WTC11 (cell line): ENCODE measurements at regions not wholly inside any gene's neighbourhood (a gene's known extent, or its start where the extent isn't known, plus 50 kb on each side); places are given as distances from the start of the nearest gene placed in this dataset.

Source experiments
- ATAC-seq: fragments of 200-7000 bp; cut with Tn5 transposase; 2 replicates; pipeline ENCODE4 v1.10.0; 2021; ENCODE audit warnings: mild to moderate bottlenecking, moderate library complexity
- CTCF ChIA-PET: fragments of 300-600 bp; sonication (Branson Sonifier 250); formaldehyde crosslinking; loops from one replicate; lab custom pipeline; 2021; ENCODE audit warnings: antibody characterized with exemption; lab: Charles Lee
- POLR2A ChIA-PET: fragments of 350-600 bp; sonication (Branson Sonifier 250); formaldehyde crosslinking; loops from one replicate; lab custom pipeline; 2021; ENCODE audit warnings: antibody characterized with exemption; lab: Charles Lee
- DNase-seq: peaks from one replicate; pipeline ENCODE4 v3.0.0; 2021; ENCODE audit warnings: low spot score
- H3K27ac Mint-ChIP-seq: 2 replicates; pipeline ENCODE4 v1.8.0; 2021; ENCODE audit warnings: mixed read lengths
- H3K27me3 Mint-ChIP-seq: 2 replicates; pipeline ENCODE4 v1.8.0; 2021; ENCODE audit warnings: low read depth, mild to moderate bottlenecking, moderate library complexity, mixed read lengths
- H3K36me3 Mint-ChIP-seq: 2 replicates; pipeline ENCODE4 v1.8.0; 2021; ENCODE audit warnings: mixed read lengths
- H3K4me1 Mint-ChIP-seq: 2 replicates; pipeline ENCODE4 v1.8.0; 2022; ENCODE audit warnings: mixed read lengths
- H3K4me3 Mint-ChIP-seq: 2 replicates; pipeline ENCODE4 v1.8.0; 2021; ENCODE audit warnings: mild to moderate bottlenecking, moderate library complexity, mixed read lengths
- H3K9me3 Mint-ChIP-seq: 2 replicates; pipeline ENCODE4 v1.8.0; 2021; ENCODE audit warnings: mixed read lengths
- ATF1 ChIP-seq: sonication (generic); formaldehyde crosslinking; IDR thresholded peaks from 2 replicates; pipeline ENCODE4 v1.8.1; 2023; ENCODE audit warnings: mild to moderate bottlenecking, moderate library complexity, missing genetic modification reagents
- CBFB ChIP-seq: sonication (generic); formaldehyde crosslinking; IDR thresholded peaks from 2 replicates; pipeline ENCODE4 v1.8.1; 2022; ENCODE audit warnings: mild to moderate bottlenecking, low read depth, missing genetic modification reagents
- CREM ChIP-seq: sonication (generic); formaldehyde crosslinking; IDR thresholded peaks from 2 replicates; pipeline ENCODE4 v1.8.1; 2022; ENCODE audit warnings: mild to moderate bottlenecking, missing genetic modification reagents, moderate library complexity
- MXD4 ChIP-seq: fragments of 250-450 bp; sonication (Bioruptor Pico); IDR thresholded peaks from 2 replicates; pipeline ENCODE4 v1.8.0; 2021; ENCODE audit warnings: mild to moderate bottlenecking, moderate library complexity, borderline replicate concordance
- ZNF219 ChIP-seq: sonication (generic); formaldehyde crosslinking; IDR thresholded peaks from 2 replicates; pipeline ENCODE4 v1.8.0; 2023; ENCODE audit warnings: missing genetic modification reagents, mild to moderate bottlenecking, borderline replicate concordance
- ZNF317 ChIP-seq: sonication (generic); formaldehyde crosslinking; IDR thresholded peaks from 2 replicates; pipeline ENCODE4 v1.8.1; 2023; ENCODE audit warnings: low read depth, mild to moderate bottlenecking, moderate library complexity, missing genetic modification reagents, borderline replicate concordance
- TF ChIP-seq, protein P1 (sequence below): sonication (generic); formaldehyde crosslinking; IDR thresholded peaks from 2 replicates; pipeline ENCODE4 v1.8.1; 2023; ENCODE audit warnings: mild to moderate bottlenecking, missing genetic modification reagents
- TF ChIP-seq, protein P2 (sequence below): fragments of 250-450 bp; sonication (Bioruptor Pico); IDR thresholded peaks from 2 replicates; pipeline ENCODE4 v1.9.0; 2021; ENCODE audit warnings: moderate library complexity, mild to moderate bottlenecking, inconsistent platforms, borderline replicate concordance
- TF ChIP-seq, protein P3 (sequence below): sonication (generic); formaldehyde crosslinking; IDR thresholded peaks from 2 replicates; pipeline ENCODE4 v1.8.0; 2022; ENCODE audit warnings: mild to moderate bottlenecking, missing genetic modification reagents
- TF ChIP-seq, protein P4 (sequence below): sonication (generic); formaldehyde crosslinking; IDR thresholded peaks from 2 replicates; pipeline ENCODE4 v1.8.1; 2023; ENCODE audit warnings: mild to moderate bottlenecking, missing genetic modification reagents
- TF ChIP-seq, protein P5 (sequence below): sonication (generic); formaldehyde crosslinking; IDR thresholded peaks from 2 replicates; pipeline ENCODE4 v1.8.0; 2023; ENCODE audit warnings: missing genetic modification reagents
- TF ChIP-seq, protein P6 (sequence below): sonication (generic); formaldehyde crosslinking; IDR thresholded peaks from 2 replicates; pipeline ENCODE4 v1.8.1; 2022; ENCODE audit warnings: low read depth, mild to moderate bottlenecking, moderate library complexity, missing genetic modification reagents, borderline replicate concordance
- TF ChIP-seq, protein P7 (sequence below): fragments of 250-450 bp; sonication (Bioruptor Pico); IDR thresholded peaks from 2 replicates; pipeline ENCODE4 v1.9.0; 2021; ENCODE audit warnings: mild to moderate bottlenecking, borderline replicate concordance
- TF ChIP-seq, protein P8 (sequence below): sonication (generic); formaldehyde crosslinking; IDR thresholded peaks from 2 replicates; pipeline ENCODE4 v1.8.1; 2022; ENCODE audit warnings: mild to moderate bottlenecking, missing genetic modification reagents, moderate library complexity, borderline replicate concordance
- TF ChIP-seq, protein P9 (sequence below): sonication (generic); formaldehyde crosslinking; IDR thresholded peaks from 2 replicates; pipeline ENCODE4 v1.8.0; 2023; ENCODE audit warnings: mild to moderate bottlenecking, missing genetic modification reagents
- TF ChIP-seq, protein P10 (sequence below): sonication (generic); formaldehyde crosslinking; IDR thresholded peaks from 2 replicates; pipeline ENCODE4 v1.8.1; 2023; ENCODE audit warnings: mild to moderate bottlenecking, moderate library complexity, missing genetic modification reagents
- TF ChIP-seq, protein P11 (sequence below): sonication (generic); formaldehyde crosslinking; IDR thresholded peaks from 2 replicates; pipeline ENCODE4 v1.8.0; 2022; ENCODE audit warnings: mild to moderate bottlenecking, missing genetic modification reagents

DNA sequence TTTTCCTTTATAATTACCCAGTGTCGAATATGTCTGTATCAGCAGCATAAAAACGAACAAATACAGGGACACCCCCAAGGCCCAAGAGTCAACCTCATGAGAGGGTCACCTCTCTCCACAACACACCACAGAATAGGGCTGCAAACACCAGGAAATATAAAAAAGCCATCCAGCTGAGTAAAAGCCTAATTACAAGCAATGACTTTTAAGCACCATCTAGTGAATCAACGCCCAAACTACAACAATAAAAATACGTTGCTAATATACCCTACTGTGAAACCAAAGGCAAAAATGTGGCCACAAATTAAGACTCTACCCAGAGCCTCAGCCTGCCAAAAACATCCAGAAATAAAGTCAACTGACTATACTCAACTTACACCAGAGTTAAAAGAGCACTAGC, 817.9 kb upstream of the NEGR1 start:
- Mint-ChIP-seq H3K27me3 (no peaks in the 10 kb centered on the region), H3K4me3 (no peak overlapping the region), H3K27ac (no peak overlapping the region), H3K36me3 (peaks cover 10% of the 10 kb centered on the region), H3K4me1 (peaks cover 32% of the 10 kb centered on the region), H3K9me3 (peaks cover 21% of the 10 kb centered on the region)
- peak; percentile 65 for ATAC-seq
- ChIA-PET POLR2A (no interaction called here), CTCF (interaction anchor here (1.4 to 1.8 kb wide), 2 partner anchors 254 to 375 kb away, joined by 4 to 9 read pairs; no protein-coding TSS in a partner anchor)
- no peak for DNase-seq
- TF ChIP-seq, protein P1, sequence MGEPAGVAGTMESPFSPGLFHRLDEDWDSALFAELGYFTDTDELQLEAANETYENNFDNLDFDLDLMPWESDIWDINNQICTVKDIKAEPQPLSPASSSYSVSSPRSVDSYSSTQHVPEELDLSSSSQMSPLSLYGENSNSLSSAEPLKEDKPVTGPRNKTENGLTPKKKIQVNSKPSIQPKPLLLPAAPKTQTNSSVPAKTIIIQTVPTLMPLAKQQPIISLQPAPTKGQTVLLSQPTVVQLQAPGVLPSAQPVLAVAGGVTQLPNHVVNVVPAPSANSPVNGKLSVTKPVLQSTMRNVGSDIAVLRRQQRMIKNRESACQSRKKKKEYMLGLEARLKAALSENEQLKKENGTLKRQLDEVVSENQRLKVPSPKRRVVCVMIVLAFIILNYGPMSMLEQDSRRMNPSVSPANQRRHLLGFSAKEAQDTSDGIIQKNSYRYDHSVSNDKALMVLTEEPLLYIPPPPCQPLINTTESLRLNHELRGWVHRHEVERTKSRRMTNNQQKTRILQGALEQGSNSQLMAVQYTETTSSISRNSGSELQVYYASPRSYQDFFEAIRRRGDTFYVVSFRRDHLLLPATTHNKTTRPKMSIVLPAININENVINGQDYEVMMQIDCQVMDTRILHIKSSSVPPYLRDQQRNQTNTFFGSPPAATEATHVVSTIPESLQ (CRISPR knock-in tag) = no peak
- TF ChIP-seq, protein P2, sequence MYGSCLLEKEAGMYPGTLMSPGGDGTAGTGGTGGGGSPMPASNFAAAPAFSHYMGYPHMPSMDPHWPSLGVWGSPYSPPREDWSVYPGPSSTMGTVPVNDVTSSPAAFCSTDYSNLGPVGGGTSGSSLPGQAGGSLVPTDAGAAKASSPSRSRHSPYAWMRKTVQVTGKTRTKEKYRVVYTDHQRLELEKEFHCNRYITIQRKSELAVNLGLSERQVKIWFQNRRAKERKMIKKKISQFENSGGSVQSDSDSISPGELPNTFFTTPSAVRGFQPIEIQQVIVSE = no peak
- TF ChIP-seq CBFB (CRISPR knock-in tag) (no peak), CREM (CRISPR knock-in tag) (no peak), ZNF219 (no peak), ATF1 (no peak), MXD4 (no peak), ZNF317 (CRISPR knock-in tag) (no peak)
- TF ChIP-seq, protein P3, sequence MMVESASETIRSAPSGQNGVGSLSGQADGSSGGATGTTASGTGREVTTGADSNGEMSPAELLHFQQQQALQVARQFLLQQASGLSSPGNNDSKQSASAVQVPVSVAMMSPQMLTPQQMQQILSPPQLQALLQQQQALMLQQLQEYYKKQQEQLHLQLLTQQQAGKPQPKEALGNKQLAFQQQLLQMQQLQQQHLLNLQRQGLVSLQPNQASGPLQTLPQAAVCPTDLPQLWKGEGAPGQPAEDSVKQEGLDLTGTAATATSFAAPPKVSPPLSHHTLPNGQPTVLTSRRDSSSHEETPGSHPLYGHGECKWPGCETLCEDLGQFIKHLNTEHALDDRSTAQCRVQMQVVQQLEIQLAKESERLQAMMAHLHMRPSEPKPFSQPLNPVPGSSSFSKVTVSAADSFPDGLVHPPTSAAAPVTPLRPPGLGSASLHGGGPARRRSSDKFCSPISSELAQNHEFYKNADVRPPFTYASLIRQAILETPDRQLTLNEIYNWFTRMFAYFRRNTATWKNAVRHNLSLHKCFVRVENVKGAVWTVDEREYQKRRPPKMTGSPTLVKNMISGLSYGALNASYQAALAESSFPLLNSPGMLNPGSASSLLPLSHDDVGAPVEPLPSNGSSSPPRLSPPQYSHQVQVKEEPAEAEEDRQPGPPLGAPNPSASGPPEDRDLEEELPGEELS (CRISPR knock-in tag) = no peak
- TF ChIP-seq, protein P4, sequence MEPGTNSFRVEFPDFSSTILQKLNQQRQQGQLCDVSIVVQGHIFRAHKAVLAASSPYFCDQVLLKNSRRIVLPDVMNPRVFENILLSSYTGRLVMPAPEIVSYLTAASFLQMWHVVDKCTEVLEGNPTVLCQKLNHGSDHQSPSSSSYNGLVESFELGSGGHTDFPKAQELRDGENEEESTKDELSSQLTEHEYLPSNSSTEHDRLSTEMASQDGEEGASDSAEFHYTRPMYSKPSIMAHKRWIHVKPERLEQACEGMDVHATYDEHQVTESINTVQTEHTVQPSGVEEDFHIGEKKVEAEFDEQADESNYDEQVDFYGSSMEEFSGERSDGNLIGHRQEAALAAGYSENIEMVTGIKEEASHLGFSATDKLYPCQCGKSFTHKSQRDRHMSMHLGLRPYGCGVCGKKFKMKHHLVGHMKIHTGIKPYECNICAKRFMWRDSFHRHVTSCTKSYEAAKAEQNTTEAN (CRISPR knock-in tag) = no peak
- TF ChIP-seq, protein P5, sequence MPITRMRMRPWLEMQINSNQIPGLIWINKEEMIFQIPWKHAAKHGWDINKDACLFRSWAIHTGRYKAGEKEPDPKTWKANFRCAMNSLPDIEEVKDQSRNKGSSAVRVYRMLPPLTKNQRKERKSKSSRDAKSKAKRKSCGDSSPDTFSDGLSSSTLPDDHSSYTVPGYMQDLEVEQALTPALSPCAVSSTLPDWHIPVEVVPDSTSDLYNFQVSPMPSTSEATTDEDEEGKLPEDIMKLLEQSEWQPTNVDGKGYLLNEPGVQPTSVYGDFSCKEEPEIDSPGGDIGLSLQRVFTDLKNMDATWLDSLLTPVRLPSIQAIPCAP (CRISPR knock-in tag) = no peak
- TF ChIP-seq, protein P6, sequence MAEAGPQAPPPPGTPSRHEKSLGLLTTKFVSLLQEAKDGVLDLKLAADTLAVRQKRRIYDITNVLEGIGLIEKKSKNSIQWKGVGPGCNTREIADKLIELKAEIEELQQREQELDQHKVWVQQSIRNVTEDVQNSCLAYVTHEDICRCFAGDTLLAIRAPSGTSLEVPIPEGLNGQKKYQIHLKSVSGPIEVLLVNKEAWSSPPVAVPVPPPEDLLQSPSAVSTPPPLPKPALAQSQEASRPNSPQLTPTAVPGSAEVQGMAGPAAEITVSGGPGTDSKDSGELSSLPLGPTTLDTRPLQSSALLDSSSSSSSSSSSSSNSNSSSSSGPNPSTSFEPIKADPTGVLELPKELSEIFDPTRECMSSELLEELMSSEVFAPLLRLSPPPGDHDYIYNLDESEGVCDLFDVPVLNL (CRISPR knock-in tag) = no peak
- TF ChIP-seq, protein P7, sequence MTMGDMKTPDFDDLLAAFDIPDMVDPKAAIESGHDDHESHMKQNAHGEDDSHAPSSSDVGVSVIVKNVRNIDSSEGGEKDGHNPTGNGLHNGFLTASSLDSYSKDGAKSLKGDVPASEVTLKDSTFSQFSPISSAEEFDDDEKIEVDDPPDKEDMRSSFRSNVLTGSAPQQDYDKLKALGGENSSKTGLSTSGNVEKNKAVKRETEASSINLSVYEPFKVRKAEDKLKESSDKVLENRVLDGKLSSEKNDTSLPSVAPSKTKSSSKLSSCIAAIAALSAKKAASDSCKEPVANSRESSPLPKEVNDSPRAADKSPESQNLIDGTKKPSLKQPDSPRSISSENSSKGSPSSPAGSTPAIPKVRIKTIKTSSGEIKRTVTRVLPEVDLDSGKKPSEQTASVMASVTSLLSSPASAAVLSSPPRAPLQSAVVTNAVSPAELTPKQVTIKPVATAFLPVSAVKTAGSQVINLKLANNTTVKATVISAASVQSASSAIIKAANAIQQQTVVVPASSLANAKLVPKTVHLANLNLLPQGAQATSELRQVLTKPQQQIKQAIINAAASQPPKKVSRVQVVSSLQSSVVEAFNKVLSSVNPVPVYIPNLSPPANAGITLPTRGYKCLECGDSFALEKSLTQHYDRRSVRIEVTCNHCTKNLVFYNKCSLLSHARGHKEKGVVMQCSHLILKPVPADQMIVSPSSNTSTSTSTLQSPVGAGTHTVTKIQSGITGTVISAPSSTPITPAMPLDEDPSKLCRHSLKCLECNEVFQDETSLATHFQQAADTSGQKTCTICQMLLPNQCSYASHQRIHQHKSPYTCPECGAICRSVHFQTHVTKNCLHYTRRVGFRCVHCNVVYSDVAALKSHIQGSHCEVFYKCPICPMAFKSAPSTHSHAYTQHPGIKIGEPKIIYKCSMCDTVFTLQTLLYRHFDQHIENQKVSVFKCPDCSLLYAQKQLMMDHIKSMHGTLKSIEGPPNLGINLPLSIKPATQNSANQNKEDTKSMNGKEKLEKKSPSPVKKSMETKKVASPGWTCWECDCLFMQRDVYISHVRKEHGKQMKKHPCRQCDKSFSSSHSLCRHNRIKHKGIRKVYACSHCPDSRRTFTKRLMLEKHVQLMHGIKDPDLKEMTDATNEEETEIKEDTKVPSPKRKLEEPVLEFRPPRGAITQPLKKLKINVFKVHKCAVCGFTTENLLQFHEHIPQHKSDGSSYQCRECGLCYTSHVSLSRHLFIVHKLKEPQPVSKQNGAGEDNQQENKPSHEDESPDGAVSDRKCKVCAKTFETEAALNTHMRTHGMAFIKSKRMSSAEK (CRISPR knock-in tag) = no peak
- TF ChIP-seq, protein P8, sequence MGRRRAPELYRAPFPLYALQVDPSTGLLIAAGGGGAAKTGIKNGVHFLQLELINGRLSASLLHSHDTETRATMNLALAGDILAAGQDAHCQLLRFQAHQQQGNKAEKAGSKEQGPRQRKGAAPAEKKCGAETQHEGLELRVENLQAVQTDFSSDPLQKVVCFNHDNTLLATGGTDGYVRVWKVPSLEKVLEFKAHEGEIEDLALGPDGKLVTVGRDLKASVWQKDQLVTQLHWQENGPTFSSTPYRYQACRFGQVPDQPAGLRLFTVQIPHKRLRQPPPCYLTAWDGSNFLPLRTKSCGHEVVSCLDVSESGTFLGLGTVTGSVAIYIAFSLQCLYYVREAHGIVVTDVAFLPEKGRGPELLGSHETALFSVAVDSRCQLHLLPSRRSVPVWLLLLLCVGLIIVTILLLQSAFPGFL (CRISPR knock-in tag) = no peak
- TF ChIP-seq, protein P9, sequence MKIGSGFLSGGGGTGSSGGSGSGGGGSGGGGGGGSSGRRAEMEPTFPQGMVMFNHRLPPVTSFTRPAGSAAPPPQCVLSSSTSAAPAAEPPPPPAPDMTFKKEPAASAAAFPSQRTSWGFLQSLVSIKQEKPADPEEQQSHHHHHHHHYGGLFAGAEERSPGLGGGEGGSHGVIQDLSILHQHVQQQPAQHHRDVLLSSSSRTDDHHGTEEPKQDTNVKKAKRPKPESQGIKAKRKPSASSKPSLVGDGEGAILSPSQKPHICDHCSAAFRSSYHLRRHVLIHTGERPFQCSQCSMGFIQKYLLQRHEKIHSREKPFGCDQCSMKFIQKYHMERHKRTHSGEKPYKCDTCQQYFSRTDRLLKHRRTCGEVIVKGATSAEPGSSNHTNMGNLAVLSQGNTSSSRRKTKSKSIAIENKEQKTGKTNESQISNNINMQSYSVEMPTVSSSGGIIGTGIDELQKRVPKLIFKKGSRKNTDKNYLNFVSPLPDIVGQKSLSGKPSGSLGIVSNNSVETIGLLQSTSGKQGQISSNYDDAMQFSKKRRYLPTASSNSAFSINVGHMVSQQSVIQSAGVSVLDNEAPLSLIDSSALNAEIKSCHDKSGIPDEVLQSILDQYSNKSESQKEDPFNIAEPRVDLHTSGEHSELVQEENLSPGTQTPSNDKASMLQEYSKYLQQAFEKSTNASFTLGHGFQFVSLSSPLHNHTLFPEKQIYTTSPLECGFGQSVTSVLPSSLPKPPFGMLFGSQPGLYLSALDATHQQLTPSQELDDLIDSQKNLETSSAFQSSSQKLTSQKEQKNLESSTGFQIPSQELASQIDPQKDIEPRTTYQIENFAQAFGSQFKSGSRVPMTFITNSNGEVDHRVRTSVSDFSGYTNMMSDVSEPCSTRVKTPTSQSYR (CRISPR knock-in tag) = no peak
- TF ChIP-seq, protein P10, sequence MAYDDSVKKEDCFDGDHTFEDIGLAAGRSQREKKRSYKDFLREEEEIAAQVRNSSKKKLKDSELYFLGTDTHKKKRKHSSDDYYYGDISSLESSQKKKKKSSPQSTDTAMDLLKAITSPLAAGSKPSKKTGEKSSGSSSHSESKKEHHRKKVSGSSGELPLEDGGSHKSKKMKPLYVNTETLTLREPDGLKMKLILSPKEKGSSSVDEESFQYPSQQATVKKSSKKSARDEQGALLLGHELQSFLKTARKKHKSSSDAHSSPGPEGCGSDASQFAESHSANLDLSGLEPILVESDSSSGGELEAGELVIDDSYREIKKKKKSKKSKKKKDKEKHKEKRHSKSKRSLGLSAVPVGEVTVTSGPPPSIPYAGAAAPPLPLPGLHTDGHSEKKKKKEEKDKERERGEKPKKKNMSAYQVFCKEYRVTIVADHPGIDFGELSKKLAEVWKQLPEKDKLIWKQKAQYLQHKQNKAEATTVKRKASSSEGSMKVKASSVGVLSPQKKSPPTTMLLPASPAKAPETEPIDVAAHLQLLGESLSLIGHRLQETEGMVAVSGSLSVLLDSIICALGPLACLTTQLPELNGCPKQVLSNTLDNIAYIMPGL = no peak
- TF ChIP-seq, protein P11, sequence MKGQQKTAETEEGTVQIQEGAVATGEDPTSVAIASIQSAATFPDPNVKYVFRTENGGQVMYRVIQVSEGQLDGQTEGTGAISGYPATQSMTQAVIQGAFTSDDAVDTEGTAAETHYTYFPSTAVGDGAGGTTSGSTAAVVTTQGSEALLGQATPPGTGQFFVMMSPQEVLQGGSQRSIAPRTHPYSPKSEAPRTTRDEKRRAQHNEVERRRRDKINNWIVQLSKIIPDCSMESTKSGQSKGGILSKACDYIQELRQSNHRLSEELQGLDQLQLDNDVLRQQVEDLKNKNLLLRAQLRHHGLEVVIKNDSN = no peak
